ENCODE measurements at regions not wholly inside any gene's neighbourhood (a gene's known extent, or its start where the extent isn't known, plus 50 kb on each side); places are given as distances from the start of the nearest gene placed in this dataset.

DNA sequence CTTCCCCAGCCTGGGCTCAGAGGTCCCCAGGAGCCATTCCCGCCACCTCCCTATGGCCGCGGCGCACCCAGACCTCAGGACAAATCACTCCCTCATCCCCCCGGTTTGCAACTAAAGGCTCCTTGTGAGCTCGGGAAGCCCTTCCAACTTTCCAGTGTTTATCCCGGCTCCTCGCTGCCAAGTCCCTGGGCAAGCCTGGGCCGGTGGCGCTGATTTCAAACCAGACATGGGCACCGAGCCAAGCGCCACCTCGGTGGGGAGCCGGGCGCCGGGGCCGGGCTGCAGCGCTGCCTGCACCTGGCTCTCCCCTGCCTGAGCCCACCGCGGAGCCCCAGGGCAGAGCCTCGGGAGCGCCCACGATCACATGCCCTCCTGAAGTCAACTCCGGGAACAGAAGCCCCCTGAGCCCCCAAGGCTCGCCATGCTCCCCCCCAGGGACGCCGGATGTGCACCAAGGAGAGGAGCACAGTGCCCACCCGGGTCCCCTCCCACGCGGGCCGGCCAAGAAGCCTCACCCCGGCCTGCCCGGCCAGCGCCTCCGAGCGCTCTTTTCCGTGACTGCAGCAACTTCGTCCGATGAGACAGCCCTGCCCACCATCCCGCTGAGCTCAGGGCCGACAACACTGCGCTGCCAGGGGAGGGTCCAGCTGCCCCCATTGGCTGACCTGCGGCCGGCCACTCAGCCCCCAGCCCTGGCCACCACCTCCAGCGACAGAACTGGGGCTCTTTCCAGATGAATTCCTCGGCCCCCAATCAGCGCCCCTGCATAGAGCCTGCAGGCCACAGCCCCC, 50.0 kb downstream of the NCOR2 start:
- TF ChIP-seq, protein P1, sequence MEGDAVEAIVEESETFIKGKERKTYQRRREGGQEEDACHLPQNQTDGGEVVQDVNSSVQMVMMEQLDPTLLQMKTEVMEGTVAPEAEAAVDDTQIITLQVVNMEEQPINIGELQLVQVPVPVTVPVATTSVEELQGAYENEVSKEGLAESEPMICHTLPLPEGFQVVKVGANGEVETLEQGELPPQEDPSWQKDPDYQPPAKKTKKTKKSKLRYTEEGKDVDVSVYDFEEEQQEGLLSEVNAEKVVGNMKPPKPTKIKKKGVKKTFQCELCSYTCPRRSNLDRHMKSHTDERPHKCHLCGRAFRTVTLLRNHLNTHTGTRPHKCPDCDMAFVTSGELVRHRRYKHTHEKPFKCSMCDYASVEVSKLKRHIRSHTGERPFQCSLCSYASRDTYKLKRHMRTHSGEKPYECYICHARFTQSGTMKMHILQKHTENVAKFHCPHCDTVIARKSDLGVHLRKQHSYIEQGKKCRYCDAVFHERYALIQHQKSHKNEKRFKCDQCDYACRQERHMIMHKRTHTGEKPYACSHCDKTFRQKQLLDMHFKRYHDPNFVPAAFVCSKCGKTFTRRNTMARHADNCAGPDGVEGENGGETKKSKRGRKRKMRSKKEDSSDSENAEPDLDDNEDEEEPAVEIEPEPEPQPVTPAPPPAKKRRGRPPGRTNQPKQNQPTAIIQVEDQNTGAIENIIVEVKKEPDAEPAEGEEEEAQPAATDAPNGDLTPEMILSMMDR (IDR thresholded peaks at IDR 0.05) = no peak
- H3K4me1 ChIP-seq = peaks cover 6 to 92% of the 10 kb centered on the region in 2 donors
- peak overlapping the region; percentile 95 to 97 for H3K27ac ChIP-seq
- H3K27me3 ChIP-seq = no peaks in the 10 kb centered on the region
- no peaks in the 10 kb centered on the region for H3K36me3 ChIP-seq
- peak overlapping the region; percentile 33 to 60 for H3K4me3 ChIP-seq
- H3K9me3 ChIP-seq = no peaks in the 10 kb centered on the region
- DNase-seq (ENCODE audit: low spot score) = no peak

GRCh38 chr12:124516850-124517249, 50.6 kb downstream of the NCOR2 start:
- no peaks in the 10 kb centered on the region for H3K27me3 ChIP-seq
- H3K4me1 ChIP-seq = peaks cover 6 to 92% of the 10 kb centered on the region in 2 donors
- no peaks in the 10 kb centered on the region for H3K36me3 ChIP-seq
- H3K4me3 ChIP-seq = peak overlapping the region; percentile 33 to 60
- TF ChIP-seq, protein P1 (IDR thresholded peaks at IDR 0.05) = no peak
- no peaks in the 10 kb centered on the region for H3K9me3 ChIP-seq
- peak overlapping the region; percentile 95 to 97 for H3K27ac ChIP-seq
- DNase-seq (ENCODE audit: low spot score) = no peak

GRCh38 chr12:124515981-124516380, 51.4 kb downstream of the NCOR2 start:
- no peaks in the 10 kb centered on the region for H3K9me3 ChIP-seq
- DNase-seq (ENCODE audit: low spot score) = no peak
- H3K27me3 ChIP-seq = no peaks in the 10 kb centered on the region
- peak overlapping the region; percentile 95 to 97 for H3K27ac ChIP-seq
- TF ChIP-seq, protein P1 (IDR thresholded peaks at IDR 0.05) = no peak
- H3K4me3 ChIP-seq = peak overlapping the region in 1 of 2 donors; percentile 60
- no peaks in the 10 kb centered on the region for H3K36me3 ChIP-seq
- peaks cover 6 to 99% of the 10 kb centered on the region in 2 donors for H3K4me1 ChIP-seq

- Histone ChIP-seq H3K9me3 (no peaks in the 10 kb centered on the region), H3K36me3 (no peaks in the 10 kb centered on the region), H3K4me3 (no peak overlapping the region), H3K27ac (peak overlapping the region; percentile 95 to 97), H3K4me1 (peaks cover 6 to 99% of the 10 kb centered on the region in 2 donors), H3K27me3 (no peaks in the 10 kb centered on the region)
- no peak for DNase-seq (ENCODE audit: low spot score)
- TF ChIP-seq, protein P1 (IDR thresholded peaks at IDR 0.05) = no peak
Observed at GRCh38 chr12:124514996-124515932, 52.1 kb downstream of the NCOR2 start.

- Histone ChIP-seq H3K4me3 (no peak overlapping the region), H3K27me3 (no peaks in the 10 kb centered on the region), H3K27ac (peak overlapping the region; percentile 70 to 71), H3K4me1 (peaks cover 0 to 99% of the 10 kb centered on the region in 2 donors), H3K9me3 (no peaks in the 10 kb centered on the region), H3K36me3 (no peaks in the 10 kb centered on the region)
- DNase-seq (ENCODE audit: low spot score) = no peak
- TF ChIP-seq, protein P1 (IDR thresholded peaks at IDR 0.05) = no peak
Observed at GRCh38 chr12:124514145-124514995, 53.0 kb downstream of the NCOR2 start.

All from right atrium auricular region (tissue), 2 donors.